ES-I3 (cell line): ENCODE measurements at regions not wholly inside any gene's neighbourhood (a gene's known extent, or its start where the extent isn't known, plus 50 kb on each side); places are given as distances from the start of the nearest gene placed in this dataset.
"Not testable (repeated sequence)": the region's sequence is repeated elsewhere in the genome, so short reads cannot be mapped to it uniquely, and the experiment has no call there.

Experiments used
- H3K36me3 ChIP-seq: 2 replicates; pipeline ENCODE4 v1.6.1; 2013; ENCODE audit warnings: mild to moderate bottlenecking, low read length, control low read depth, moderate library complexity; ENCODE audit not compliant: insufficient read depth
- H3K4me1 ChIP-seq: 2 replicates; pipeline ENCODE4 v1.6.1; 2013; ENCODE audit warnings: mild to moderate bottlenecking, control low read depth, low read length; ENCODE audit not compliant: insufficient read depth
- H3K9ac ChIP-seq: 2 replicates; pipeline ENCODE4 v1.6.1; 2013; ENCODE audit warnings: low read depth, mild to moderate bottlenecking, low read length, moderate library complexity
- H3K9me3 ChIP-seq: 2 replicates; pipeline ENCODE4 v1.6.1; 2013; ENCODE audit warnings: mild to moderate bottlenecking, low read length, moderate library complexity; ENCODE audit not compliant: control insufficient read depth, insufficient read depth

GRCh38 chr1:185654199-185654951, 79.8 kb upstream of the HMCN1 start:
- peaks cover 9% of the 10 kb centered on the region for H3K9me3 ChIP-seq
- H3K36me3 ChIP-seq = no peaks in the 10 kb centered on the region; the same call in 1 of the 2 replicates
- no peak overlapping the region for H3K9ac ChIP-seq
- no peaks in the 10 kb centered on the region for H3K4me1 ChIP-seq

GRCh38 chr1:185653615-185654014, 80.6 kb upstream of the HMCN1 start:
- H3K36me3 ChIP-seq = no peaks in the 10 kb centered on the region; the same call in 1 of the 2 replicates
- H3K9ac ChIP-seq = no peak overlapping the region
- H3K9me3 ChIP-seq = peaks cover 14% of the 10 kb centered on the region
- no peaks in the 10 kb centered on the region for H3K4me1 ChIP-seq

- H3K9ac ChIP-seq = no peak overlapping the region
- 0 out of 2 replicates have a peak, but pooled peaks cover 6% of the 10 kb centered on the region for H3K4me1 ChIP-seq
- H3K36me3 ChIP-seq = no peaks in the 10 kb centered on the region; the same call in none of the 2 replicates
- peaks cover 14% of the 10 kb centered on the region for H3K9me3 ChIP-seq
Observed at GRCh38 chr1:185652348-185652747, 81.8 kb upstream of the HMCN1 start.

GRCh38 chr1:185650602-185651230, 83.5 kb upstream of the HMCN1 start:
- Histone ChIP-seq H3K36me3 (no peaks in the 10 kb centered on the region; the same call in none of the 2 replicates), H3K9ac (no peak overlapping the region), H3K9me3 (peaks cover 14% of the 10 kb centered on the region), H3K4me1 (peaks cover 20% of the 10 kb centered on the region)

- Histone ChIP-seq H3K36me3 (no peaks in the 10 kb centered on the region; the same call in none of the 2 replicates), H3K9me3 (peaks cover 20% of the 10 kb centered on the region), H3K9ac (no peak overlapping the region), H3K4me1 (peaks cover 27% of the 10 kb centered on the region)
Observed at GRCh38 chr1:185648858-185649589, 85.2 kb upstream of the HMCN1 start.

- peaks cover 22% of the 10 kb centered on the region for H3K9me3 ChIP-seq
- H3K9ac ChIP-seq, H3K36me3 ChIP-seq: not testable (repeated sequence)
- peaks cover 27% of the 10 kb centered on the region for H3K4me1 ChIP-seq
Observed at GRCh38 chr1:185647597-185648267, 86.5 kb upstream of the HMCN1 start.

GRCh38 chr1:185646202-185646683, 87.9 kb upstream of the HMCN1 start:
- H3K4me1 ChIP-seq = peaks cover 27% of the 10 kb centered on the region
- H3K9ac ChIP-seq = peak overlapping the region; percentile 25; the same call in 1 of the 2 replicates
- H3K36me3 ChIP-seq = no peaks in the 10 kb centered on the region; the same call in 1 of the 2 replicates
- peaks cover 22% of the 10 kb centered on the region for H3K9me3 ChIP-seq

GRCh38 chr1:185645686-185646085, 88.5 kb upstream of the HMCN1 start:
- H3K4me1 ChIP-seq = peaks cover 27% of the 10 kb centered on the region
- peak overlapping the region; percentile 5; the same call in 1 of the 2 replicates for H3K9ac ChIP-seq

GRCh38 chr1:185645162-185645640, 89.0 kb upstream of the HMCN1 start:
- Histone ChIP-seq H3K9me3 (peaks cover 18% of the 10 kb centered on the region), H3K4me1 (peaks cover 27% of the 10 kb centered on the region), H3K36me3 (no peaks in the 10 kb centered on the region; the same call in 1 of the 2 replicates), H3K9ac (no peak overlapping the region)

More at GRCh38 chr1:185645686-185646085, 88.5 kb upstream of the HMCN1 start:
- Histone ChIP-seq H3K36me3 (no peaks in the 10 kb centered on the region; the same call in 1 of the 2 replicates), H3K9me3 (peaks cover 22% of the 10 kb centered on the region)

- no peaks in the 10 kb centered on the region; the same call in 1 of the 2 replicates for H3K36me3 ChIP-seq
- no peak overlapping the region for H3K9ac ChIP-seq
- peaks cover 27% of the 10 kb centered on the region for H3K4me1 ChIP-seq
- peaks cover 14% of the 10 kb centered on the region for H3K9me3 ChIP-seq
Observed at GRCh38 chr1:185644531-185644930, 89.7 kb upstream of the HMCN1 start.

- no peaks in the 10 kb centered on the region for H3K4me1 ChIP-seq
Observed at GRCh38 chr1:185636848-185637247, 97.3 kb upstream of the HMCN1 start.

GRCh38 chr1:185634704-185635103, 99.5 kb upstream of the HMCN1 start:
- Histone ChIP-seq H3K4me1 (no peaks in the 10 kb centered on the region), H3K9me3 (peaks cover 18% of the 10 kb centered on the region), H3K9ac (no peak overlapping the region), H3K36me3 (no peaks in the 10 kb centered on the region)

More at GRCh38 chr1:185636848-185637247, 97.3 kb upstream of the HMCN1 start:
- Histone ChIP-seq H3K9me3 (peaks cover 18% of the 10 kb centered on the region), H3K9ac (no peak overlapping the region), H3K36me3 (no peaks in the 10 kb centered on the region)

GRCh38 chr1:185632659-185633423, 101.3 kb upstream of the HMCN1 start:
- Histone ChIP-seq H3K9ac (no peak overlapping the region), H3K4me1 (no peaks in the 10 kb centered on the region), H3K36me3 (no peaks in the 10 kb centered on the region), H3K9me3 (peaks cover 18% of the 10 kb centered on the region)
